ENCODE measurements at regions not wholly inside any gene's neighbourhood (a gene's known extent, or its start where the extent isn't known, plus 50 kb on each side); places are given as distances from the start of the nearest gene placed in this dataset. TPM values are rescaled to one million over a fixed set of nuclear protein-coding genes. Genes with fewer than 3 reads are reported as not detected.

MicroRNA genes in the stretch of these regions (microRNA counts, 767-probe panel; counts per million panel counts)
- 879 counts per million, percentile 95 among the panel's probes with 10 or more counts for microRNA hsa-miR-302f

Small RNAs in the stretch of these regions (microRNA-seq; reads per million reads assigned to microRNA genes)
- 0 reads per million in 2 experiments for gene MIR302F (ENCODE audit: borderline microRNAs expressed in 2 of 2, borderline number of aligned reads in 2 of 2, borderline replicate concordance in 1 of 2)

Small RNAs in the stretch of these regions (small RNA-seq; reads per million reads assigned to genes)
- not detected for gene AC023932.1 (ENCODE audit: insufficient read depth)
- gene AC105245.1 (ENCODE audit: insufficient read depth) = not detected
- gene RNU6-408P (ENCODE audit: insufficient read depth) = not detected
